ENCODE measurements at regions not wholly inside any gene's neighbourhood (a gene's known extent, or its start where the extent isn't known, plus 50 kb on each side); places are given as distances from the start of the nearest gene placed in this dataset.

GRCh38 chr16:65618931-65619330, 497.1 kb upstream of the CDH11 start:
- TF ChIP-seq POLR2AphosphoS5 (IDR thresholded peaks at IDR 0.05; ENCODE audit: low read depth): no peak
- TF ChIP-seq, protein P1, sequence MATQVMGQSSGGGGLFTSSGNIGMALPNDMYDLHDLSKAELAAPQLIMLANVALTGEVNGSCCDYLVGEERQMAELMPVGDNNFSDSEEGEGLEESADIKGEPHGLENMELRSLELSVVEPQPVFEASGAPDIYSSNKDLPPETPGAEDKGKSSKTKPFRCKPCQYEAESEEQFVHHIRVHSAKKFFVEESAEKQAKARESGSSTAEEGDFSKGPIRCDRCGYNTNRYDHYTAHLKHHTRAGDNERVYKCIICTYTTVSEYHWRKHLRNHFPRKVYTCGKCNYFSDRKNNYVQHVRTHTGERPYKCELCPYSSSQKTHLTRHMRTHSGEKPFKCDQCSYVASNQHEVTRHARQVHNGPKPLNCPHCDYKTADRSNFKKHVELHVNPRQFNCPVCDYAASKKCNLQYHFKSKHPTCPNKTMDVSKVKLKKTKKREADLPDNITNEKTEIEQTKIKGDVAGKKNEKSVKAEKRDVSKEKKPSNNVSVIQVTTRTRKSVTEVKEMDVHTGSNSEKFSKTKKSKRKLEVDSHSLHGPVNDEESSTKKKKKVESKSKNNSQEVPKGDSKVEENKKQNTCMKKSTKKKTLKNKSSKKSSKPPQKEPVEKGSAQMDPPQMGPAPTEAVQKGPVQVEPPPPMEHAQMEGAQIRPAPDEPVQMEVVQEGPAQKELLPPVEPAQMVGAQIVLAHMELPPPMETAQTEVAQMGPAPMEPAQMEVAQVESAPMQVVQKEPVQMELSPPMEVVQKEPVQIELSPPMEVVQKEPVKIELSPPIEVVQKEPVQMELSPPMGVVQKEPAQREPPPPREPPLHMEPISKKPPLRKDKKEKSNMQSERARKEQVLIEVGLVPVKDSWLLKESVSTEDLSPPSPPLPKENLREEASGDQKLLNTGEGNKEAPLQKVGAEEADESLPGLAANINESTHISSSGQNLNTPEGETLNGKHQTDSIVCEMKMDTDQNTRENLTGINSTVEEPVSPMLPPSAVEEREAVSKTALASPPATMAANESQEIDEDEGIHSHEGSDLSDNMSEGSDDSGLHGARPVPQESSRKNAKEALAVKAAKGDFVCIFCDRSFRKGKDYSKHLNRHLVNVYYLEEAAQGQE (IDR thresholded peaks at IDR 0.05; ENCODE audit: insufficient replicate concordance, low read depth): no peak
- TF ChIP-seq, protein P2, sequence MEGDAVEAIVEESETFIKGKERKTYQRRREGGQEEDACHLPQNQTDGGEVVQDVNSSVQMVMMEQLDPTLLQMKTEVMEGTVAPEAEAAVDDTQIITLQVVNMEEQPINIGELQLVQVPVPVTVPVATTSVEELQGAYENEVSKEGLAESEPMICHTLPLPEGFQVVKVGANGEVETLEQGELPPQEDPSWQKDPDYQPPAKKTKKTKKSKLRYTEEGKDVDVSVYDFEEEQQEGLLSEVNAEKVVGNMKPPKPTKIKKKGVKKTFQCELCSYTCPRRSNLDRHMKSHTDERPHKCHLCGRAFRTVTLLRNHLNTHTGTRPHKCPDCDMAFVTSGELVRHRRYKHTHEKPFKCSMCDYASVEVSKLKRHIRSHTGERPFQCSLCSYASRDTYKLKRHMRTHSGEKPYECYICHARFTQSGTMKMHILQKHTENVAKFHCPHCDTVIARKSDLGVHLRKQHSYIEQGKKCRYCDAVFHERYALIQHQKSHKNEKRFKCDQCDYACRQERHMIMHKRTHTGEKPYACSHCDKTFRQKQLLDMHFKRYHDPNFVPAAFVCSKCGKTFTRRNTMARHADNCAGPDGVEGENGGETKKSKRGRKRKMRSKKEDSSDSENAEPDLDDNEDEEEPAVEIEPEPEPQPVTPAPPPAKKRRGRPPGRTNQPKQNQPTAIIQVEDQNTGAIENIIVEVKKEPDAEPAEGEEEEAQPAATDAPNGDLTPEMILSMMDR (IDR thresholded peaks at IDR 0.05; ENCODE audit: insufficient read depth, low read length): no peak
- TF ChIP-seq GABPA (IDR thresholded peaks at IDR 0.05; ENCODE audit: low read depth): no peak
